ENCODE measurements at regions not wholly inside any gene's neighbourhood (a gene's known extent, or its start where the extent isn't known, plus 50 kb on each side); places are given as distances from the start of the nearest gene placed in this dataset.

GRCh38 chr14:35205737-35206136 is 83.4 kb downstream of the PRORP start:
- TF ChIP-seq, protein P1, sequence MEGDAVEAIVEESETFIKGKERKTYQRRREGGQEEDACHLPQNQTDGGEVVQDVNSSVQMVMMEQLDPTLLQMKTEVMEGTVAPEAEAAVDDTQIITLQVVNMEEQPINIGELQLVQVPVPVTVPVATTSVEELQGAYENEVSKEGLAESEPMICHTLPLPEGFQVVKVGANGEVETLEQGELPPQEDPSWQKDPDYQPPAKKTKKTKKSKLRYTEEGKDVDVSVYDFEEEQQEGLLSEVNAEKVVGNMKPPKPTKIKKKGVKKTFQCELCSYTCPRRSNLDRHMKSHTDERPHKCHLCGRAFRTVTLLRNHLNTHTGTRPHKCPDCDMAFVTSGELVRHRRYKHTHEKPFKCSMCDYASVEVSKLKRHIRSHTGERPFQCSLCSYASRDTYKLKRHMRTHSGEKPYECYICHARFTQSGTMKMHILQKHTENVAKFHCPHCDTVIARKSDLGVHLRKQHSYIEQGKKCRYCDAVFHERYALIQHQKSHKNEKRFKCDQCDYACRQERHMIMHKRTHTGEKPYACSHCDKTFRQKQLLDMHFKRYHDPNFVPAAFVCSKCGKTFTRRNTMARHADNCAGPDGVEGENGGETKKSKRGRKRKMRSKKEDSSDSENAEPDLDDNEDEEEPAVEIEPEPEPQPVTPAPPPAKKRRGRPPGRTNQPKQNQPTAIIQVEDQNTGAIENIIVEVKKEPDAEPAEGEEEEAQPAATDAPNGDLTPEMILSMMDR (IDR thresholded peaks at IDR 0.05): no peak
- TF ChIP-seq POLR2AphosphoS5 (IDR thresholded peaks at IDR 0.05) (no peak), POLR2A (IDR thresholded peaks at IDR 0.05) (no peak)

All from breast epithelium (tissue), 3 donors.